RPMI8226 (cell line): ENCODE measurements at regions not wholly inside any gene's neighbourhood (a gene's known extent, or its start where the extent isn't known, plus 50 kb on each side); places are given as distances from the start of the nearest gene placed in this dataset.
A peak's percentile ranks its signal among the peaks of the same experiment; 100 is the strongest.

Experiments used
- DNase-seq: peaks from one replicate; pipeline ENCODE4 v3.0.0-alpha.2; 2015

GRCh38 chr3:107969994-107970819 lies 120.6 kb downstream of the CD47 start:
- no peak for DNase-seq

- DNase-seq: no peak
These were observed 121.3 kb downstream of the CD47 start for GRCh38 chr3:107969525-107969924.

GRCh38 chr3:107966276-107966675 lies 124.6 kb downstream of the CD47 start:
- no peak for DNase-seq

GRCh38 chr3:107965136-107965655 lies 125.6 kb downstream of the CD47 start:
- no peak for DNase-seq

- DNase-seq: no peak
These were observed 127.2 kb downstream of the CD47 start for GRCh38 chr3:107963581-107963980.

- no peak for DNase-seq
These were observed 127.9 kb downstream of the CD47 start for GRCh38 chr3:107962946-107963345.

GRCh38 chr3:107962037-107962436 lies 128.8 kb downstream of the CD47 start:
- DNase-seq: no peak

GRCh38 chr3:107959550-107960154 lies 131.2 kb downstream of the CD47 start:
- peak; percentile 10 for DNase-seq

- no peak for DNase-seq
These were observed 132.7 kb downstream of the CD47 start for GRCh38 chr3:107958146-107958545.

GRCh38 chr3:107956991-107957900 lies 133.6 kb downstream of the CD47 start:
- DNase-seq: no peak

- DNase-seq: no peak
These were observed 136.0 kb downstream of the CD47 start for GRCh38 chr3:107954845-107955244.

- peak; percentile 9 for DNase-seq
These were observed 137.1 kb downstream of the CD47 start for GRCh38 chr3:107953722-107954121.

- DNase-seq: no peak
These were observed 139.7 kb downstream of the CD47 start for GRCh38 chr3:107951126-107951525.

- DNase-seq: no peak
These were observed 140.4 kb downstream of the CD47 start for GRCh38 chr3:107950417-107950816.

GRCh38 chr3:107949394-107949970 lies 141.3 kb downstream of the CD47 start:
- DNase-seq: no peak

- no peak for DNase-seq
These were observed 143.6 kb downstream of the CD47 start for GRCh38 chr3:107947203-107947602.

GRCh38 chr3:107946700-107947099 lies 144.1 kb downstream of the CD47 start:
- DNase-seq: no peak

- DNase-seq: no peak
These were observed 145.3 kb downstream of the CD47 start for GRCh38 chr3:107945417-107946094.

GRCh38 chr3:107943786-107944523 lies 146.9 kb downstream of the CD47 start:
- DNase-seq: no peak

GRCh38 chr3:107942951-107943749 lies 147.7 kb downstream of the CD47 start:
- DNase-seq: no peak

- no peak for DNase-seq
These were observed 148.6 kb downstream of the CD47 start for GRCh38 chr3:107942244-107942643.
